Kidney epithelial cell (primary cell): ENCODE measurements at regions not wholly inside any gene's neighbourhood (a gene's known extent, or its start where the extent isn't known, plus 50 kb on each side); places are given as distances from the start of the nearest gene placed in this dataset.

ENCODE experiments used
- DNase-seq: peaks from one replicate; pipeline ENCODE4 v3.0.0-alpha.2; 2010; ENCODE audit warnings: low read depth
- H3K27me3 ChIP-seq: 2 replicates; pipeline ENCODE4 v1.6.0; 2011; ENCODE audit warnings: low read length; ENCODE audit not compliant: control insufficient read depth, insufficient read depth
- H3K36me3 ChIP-seq: 2 replicates; pipeline ENCODE4 v1.5.1; 2011; ENCODE audit warnings: low read length; ENCODE audit not compliant: control insufficient read depth, insufficient read depth
- H3K4me3 ChIP-seq: 2 replicates; pipeline ENCODE4 v1.5.1; 2011; ENCODE audit warnings: low read depth, mild to moderate bottlenecking, control low read depth, low read length
- TF ChIP-seq, protein P1 (sequence below): IDR thresholded peaks from 2 replicates; pipeline ENCODE4 v1.5.1; 2011; ENCODE audit warnings: mild to moderate bottlenecking, moderate library complexity, low read length, control low read depth, inconsistent platforms; ENCODE audit not compliant: insufficient read depth, poor library complexity, severe bottlenecking

DNA sequence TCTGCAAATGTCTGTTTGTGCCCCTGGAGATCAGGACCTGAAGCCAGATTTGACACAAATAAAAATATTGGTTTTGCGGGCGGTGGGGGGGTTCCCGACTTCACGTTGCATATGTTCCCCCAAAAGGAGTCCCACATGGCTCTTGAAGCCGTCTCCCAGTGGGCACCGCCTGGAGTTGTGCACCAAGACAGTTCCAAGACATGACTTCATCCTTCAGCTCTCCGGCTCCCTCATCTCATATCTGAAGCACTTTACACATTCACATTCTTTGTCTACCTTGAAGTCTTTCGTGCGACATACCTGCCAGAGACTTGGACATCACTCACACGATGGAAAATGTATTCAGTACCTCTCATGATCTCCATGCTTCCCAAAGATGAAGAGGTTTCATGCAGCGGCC lies 362.8 kb upstream of the FOXK1 start:
- no peak for DNase-seq
- TF ChIP-seq, protein P1, sequence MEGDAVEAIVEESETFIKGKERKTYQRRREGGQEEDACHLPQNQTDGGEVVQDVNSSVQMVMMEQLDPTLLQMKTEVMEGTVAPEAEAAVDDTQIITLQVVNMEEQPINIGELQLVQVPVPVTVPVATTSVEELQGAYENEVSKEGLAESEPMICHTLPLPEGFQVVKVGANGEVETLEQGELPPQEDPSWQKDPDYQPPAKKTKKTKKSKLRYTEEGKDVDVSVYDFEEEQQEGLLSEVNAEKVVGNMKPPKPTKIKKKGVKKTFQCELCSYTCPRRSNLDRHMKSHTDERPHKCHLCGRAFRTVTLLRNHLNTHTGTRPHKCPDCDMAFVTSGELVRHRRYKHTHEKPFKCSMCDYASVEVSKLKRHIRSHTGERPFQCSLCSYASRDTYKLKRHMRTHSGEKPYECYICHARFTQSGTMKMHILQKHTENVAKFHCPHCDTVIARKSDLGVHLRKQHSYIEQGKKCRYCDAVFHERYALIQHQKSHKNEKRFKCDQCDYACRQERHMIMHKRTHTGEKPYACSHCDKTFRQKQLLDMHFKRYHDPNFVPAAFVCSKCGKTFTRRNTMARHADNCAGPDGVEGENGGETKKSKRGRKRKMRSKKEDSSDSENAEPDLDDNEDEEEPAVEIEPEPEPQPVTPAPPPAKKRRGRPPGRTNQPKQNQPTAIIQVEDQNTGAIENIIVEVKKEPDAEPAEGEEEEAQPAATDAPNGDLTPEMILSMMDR, result no peak
- no peaks in the 10 kb centered on the region for H3K27me3 ChIP-seq

DNA sequence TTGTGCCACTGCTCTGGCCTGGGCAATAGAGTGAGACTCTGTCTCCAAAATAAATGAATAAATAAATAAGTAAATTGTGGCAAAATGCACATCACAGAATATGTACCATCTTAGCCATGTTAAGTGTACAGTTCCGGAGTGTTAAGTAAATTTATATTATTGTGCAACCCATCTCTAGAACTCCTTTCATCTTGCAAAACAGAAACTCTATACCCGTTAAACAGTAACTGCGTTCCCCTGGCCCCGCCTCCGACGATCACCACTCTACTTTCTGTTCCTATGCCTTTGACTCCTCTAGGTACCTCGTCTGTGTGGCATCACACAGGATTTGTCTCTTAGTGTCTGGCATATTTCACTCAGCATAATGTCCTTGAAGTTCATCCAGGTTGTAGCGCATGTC lies 356.4 kb upstream of the FOXK1 start:
- TF ChIP-seq, protein P1, result no peak
- no peaks in the 10 kb centered on the region for H3K36me3 ChIP-seq
- no peaks in the 10 kb centered on the region for H3K27me3 ChIP-seq
- DNase-seq, result no peak
- no peak overlapping the region for H3K4me3 ChIP-seq

More for the DNA sequence above, 362.8 kb upstream of the FOXK1 start:
- H3K36me3 ChIP-seq, result no peaks in the 10 kb centered on the region
- H3K4me3 ChIP-seq, result no peak overlapping the region

DNA sequence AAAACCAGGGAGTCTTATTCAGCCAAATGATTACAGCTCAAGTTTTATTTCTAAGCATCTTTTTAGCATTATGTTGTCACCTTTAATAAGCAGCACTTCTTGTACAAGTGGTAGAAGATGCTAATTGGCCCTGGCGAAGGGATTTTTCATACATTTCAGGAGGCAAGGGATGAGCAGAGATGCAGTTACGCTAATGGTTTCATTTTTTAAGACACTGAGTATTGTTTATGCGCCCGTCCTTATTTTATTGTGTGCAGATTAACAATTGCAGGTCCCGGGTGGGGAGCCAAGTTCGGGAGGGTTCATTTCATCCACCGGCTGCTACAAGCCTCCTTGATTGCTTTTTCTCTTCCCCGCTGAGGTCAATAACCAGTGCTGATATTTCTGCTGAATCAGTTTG lies 350.4 kb upstream of the FOXK1 start:
- H3K4me3 ChIP-seq, result no peak overlapping the region
- no peaks in the 10 kb centered on the region for H3K27me3 ChIP-seq
- TF ChIP-seq, protein P1, result no peak
- no peak for DNase-seq
- H3K36me3 ChIP-seq, result no peaks in the 10 kb centered on the region

DNA sequence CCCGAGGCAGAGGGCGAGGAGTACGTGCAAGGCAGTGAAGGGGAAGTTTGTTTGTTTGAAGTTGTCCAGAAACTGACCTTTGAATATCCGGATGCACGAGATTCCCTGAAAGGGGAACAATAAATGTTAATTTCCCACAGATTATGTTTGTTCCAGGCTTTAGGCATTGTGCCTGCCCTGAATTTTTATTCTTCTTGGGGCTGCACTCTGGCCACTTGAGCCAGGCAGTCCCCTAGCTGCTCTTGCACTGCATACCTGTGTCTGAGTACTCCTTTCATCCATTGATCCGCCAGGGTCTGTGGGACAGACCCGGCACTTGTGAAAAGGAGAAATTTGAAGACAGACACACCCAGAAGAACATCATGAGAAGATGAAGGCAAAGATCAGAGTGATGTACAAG lies 343.5 kb upstream of the FOXK1 start:
- H3K4me3 ChIP-seq, result no peak overlapping the region
- no peaks in the 10 kb centered on the region for H3K27me3 ChIP-seq
- TF ChIP-seq, protein P1, result no peak
- DNase-seq, result no peak
- H3K36me3 ChIP-seq, result no peaks in the 10 kb centered on the region

DNA sequence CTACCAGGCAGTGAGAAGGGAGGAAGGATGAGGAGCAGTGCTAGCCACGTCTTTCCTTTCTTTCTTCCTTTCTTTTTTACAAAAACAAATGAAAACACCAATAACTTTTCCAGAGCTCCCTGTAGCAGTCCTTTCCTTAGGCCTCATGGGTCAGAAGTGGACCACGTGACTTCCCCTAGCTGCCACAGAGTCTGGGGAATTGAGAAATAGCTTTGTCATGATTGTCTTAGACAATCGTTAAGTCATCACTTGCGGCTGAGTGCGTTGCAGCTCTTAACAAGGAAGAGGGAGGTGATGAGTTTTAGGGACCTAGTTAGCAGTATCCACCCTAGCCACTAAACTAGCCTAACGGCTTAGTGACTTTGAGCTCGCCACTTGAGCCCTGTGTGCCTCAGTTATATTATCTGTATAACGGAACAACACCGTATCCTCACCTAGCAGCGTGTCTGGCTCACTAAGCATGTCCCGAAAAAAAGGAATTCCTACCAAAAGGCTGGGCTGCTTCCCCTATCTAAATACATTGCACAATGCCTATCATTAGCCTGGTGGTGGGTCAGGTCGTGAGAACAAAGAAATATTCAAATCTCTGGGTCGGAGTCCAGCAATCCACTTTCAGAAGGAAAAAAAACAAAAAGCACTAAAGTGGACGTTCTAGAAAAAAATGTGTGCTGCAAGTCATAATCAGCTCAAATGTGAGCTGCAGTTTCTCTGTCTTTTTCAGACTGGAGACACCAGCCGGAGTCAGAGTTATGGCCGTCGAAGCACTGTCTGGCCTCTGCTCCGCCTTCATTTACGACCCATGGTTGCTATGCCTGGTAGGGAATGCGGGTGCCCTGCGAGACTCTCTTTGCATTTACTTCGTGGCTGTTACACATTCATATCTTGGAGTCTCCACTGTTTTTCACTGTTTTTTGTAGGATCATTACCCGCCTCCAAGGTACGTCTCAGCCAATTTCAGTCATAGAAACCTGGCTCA lies 338.5 kb upstream of the FOXK1 start:
- no peak overlapping the region for H3K4me3 ChIP-seq
- TF ChIP-seq, protein P1, result no peak
- H3K36me3 ChIP-seq, result no peaks in the 10 kb centered on the region
- no peak for DNase-seq
- H3K27me3 ChIP-seq, result no peaks in the 10 kb centered on the region

DNA sequence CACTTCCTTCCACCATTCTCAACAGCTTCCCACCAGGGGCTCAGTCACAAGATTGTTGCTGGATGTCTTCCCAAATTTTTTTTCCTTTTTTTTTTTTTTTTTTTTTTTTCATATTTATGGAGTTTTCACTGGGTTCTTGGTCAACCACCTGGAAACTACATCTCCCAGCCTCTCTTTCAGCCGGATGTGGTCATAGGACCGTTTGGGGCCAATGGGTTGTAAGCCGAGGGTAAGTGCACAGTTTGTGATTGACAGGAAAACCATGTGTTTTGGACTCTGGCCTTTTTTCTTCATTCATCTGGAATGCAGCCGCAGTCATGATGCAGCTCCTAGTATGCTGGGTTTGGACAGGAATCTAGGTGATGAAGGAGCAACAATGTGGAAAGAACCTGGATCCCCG lies 337.1 kb upstream of the FOXK1 start:
- no peaks in the 10 kb centered on the region for H3K27me3 ChIP-seq
- no peak for DNase-seq
- H3K36me3 ChIP-seq, result no peaks in the 10 kb centered on the region
- no peak overlapping the region for H3K4me3 ChIP-seq
- TF ChIP-seq, protein P1, result no peak
